ENCODE measurements at regions not wholly inside any gene's neighbourhood (a gene's known extent, or its start where the extent isn't known, plus 50 kb on each side); places are given as distances from the start of the nearest gene placed in this dataset.

GRCh38 chr5:85441853-85442252 is 1057.2 kb upstream of the EDIL3 start:
- TF ChIP-seq PML (IDR thresholded peaks at IDR 0.05; ENCODE audit: low read length), result no peak
- no peak for TF ChIP-seq ZNF609 (CRISPR knock-in tag; IDR thresholded peaks at IDR 0.05; ENCODE audit: borderline replicate concordance)
- TF ChIP-seq BRCA1 (IDR thresholded peaks at IDR 0.05), result no peak
- no peak for TF ChIP-seq BRCA1 (CRISPR knock-in tag; IDR thresholded peaks at IDR 0.05)
- no peak for TF ChIP-seq MTA3 (IDR thresholded peaks at IDR 0.05; ENCODE audit: borderline replicate concordance)
- no peak for TF ChIP-seq ERF (CRISPR knock-in tag; IDR thresholded peaks at IDR 0.05)
- TF ChIP-seq BRF2 (IDR thresholded peaks at IDR 0.05; ENCODE audit: borderline replicate concordance, insufficient read depth, insufficient read length), result no peak
- TF ChIP-seq USF2 (CRISPR knock-in tag; IDR thresholded peaks at IDR 0.05), result no peak
- TF ChIP-seq MYBL2 (IDR thresholded peaks at IDR 0.05; ENCODE audit: low read depth), result no peak
- no peak for TF ChIP-seq MYBL2 (CRISPR knock-in tag; IDR thresholded peaks at IDR 0.05; ENCODE audit: borderline replicate concordance)
- TF ChIP-seq NR2C2 (CRISPR knock-in tag; IDR thresholded peaks at IDR 0.05), result no peak
- no peak for TF ChIP-seq NR2C2 (tag; IDR thresholded peaks at IDR 0.05)
- no peak for TF ChIP-seq POLR2AphosphoS2 (IDR thresholded peaks at IDR 0.05; ENCODE audit: low read length)
- TF ChIP-seq TCF7 (IDR thresholded peaks at IDR 0.05; ENCODE audit: borderline replicate concordance), result no peak
- TF ChIP-seq GATA2 (CRISPR knock-in tag; IDR thresholded peaks at IDR 0.05), result no peak
- TF ChIP-seq EP300 (IDR thresholded peaks at IDR 0.05; ENCODE audit: low read length), result no peak
